GM12891 (cell line): ENCODE measurements at regions not wholly inside any gene's neighbourhood (a gene's known extent, or its start where the extent isn't known, plus 50 kb on each side); places are given as distances from the start of the nearest gene placed in this dataset.

Source experiments
- PAX5 ChIP-seq: IDR thresholded peaks from 2 replicates; pipeline ENCODE4 v1.6.1; 2011; ENCODE audit warnings: low read length, moderate library complexity, mild to moderate bottlenecking; ENCODE audit not compliant: insufficient read depth, severe bottlenecking
- POLR2A ChIP-seq: IDR thresholded peaks from 2 replicates; pipeline ENCODE4 v1.6.1; 2011; ENCODE audit warnings: low read depth, low read length, control low read depth
- POLR2AphosphoS5 ChIP-seq: IDR thresholded peaks from 2 replicates; pipeline ENCODE4 v1.6.1; 2011; ENCODE audit warnings: low read depth, low read length, control low read depth
- POU2F2 ChIP-seq: IDR thresholded peaks from 2 replicates; pipeline ENCODE4 v1.6.1; 2011; ENCODE audit warnings: low read depth, mild to moderate bottlenecking, control low read depth, low read length, moderate library complexity
- SPI1 ChIP-seq: IDR thresholded peaks from 2 replicates; pipeline ENCODE4 v1.6.1; 2011; ENCODE audit warnings: low read depth, low read length, control low read depth
- TAF1 ChIP-seq: IDR thresholded peaks from 2 replicates; pipeline ENCODE4 v1.6.1; 2011; ENCODE audit warnings: low read depth, low read length, control low read depth

DNA sequence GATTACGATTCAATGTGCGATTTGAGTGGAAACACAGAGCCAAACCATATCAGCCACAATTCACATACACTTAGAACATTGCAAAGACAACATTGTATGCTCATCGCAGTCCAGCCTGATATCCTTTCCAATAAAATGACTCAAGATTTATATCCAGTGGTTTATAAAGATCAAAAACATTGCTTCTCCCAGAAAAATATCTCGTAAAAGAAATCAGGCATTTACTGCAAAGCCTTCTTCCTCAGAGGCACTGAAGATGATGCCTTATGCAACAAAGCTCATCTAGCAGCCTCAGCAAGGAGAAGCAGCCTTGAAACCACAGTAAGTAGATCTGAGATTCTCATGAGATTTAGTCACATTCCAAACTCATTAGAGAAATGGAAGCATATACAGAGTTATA, 523.8 kb downstream of the ELAVL2 start:
- TF ChIP-seq POLR2A = no peak
- no peak for TF ChIP-seq POLR2AphosphoS5
- no peak for TF ChIP-seq TAF1
- TF ChIP-seq POU2F2 = no peak
- TF ChIP-seq SPI1 = no peak
- no peak for TF ChIP-seq PAX5
